Peyer's patch (tissue), 4 donors: ENCODE measurements at regions not wholly inside any gene's neighbourhood (a gene's known extent, or its start where the extent isn't known, plus 50 kb on each side); places are given as distances from the start of the nearest gene placed in this dataset.
"Not testable (repeated sequence)": the region's sequence is repeated elsewhere in the genome, so short reads cannot be mapped to it uniquely, and the experiment has no call there.

Source experiments
- DNase-seq, 3 donors: peaks; one replicate each; pipeline ENCODE4 v3.0.0-alpha.2; 2017 to 2019
- H3K27ac ChIP-seq, 4 donors: fragments of 200-600 bp; sonication (generic); one replicate each; pipeline ENCODE4 v1.5.1; 2016 to 2019
- H3K27me3 ChIP-seq, 2 donors: fragments of 200-600 bp; sonication (generic); one replicate each; pipeline ENCODE4 v1.5.1; 2019
- H3K36me3 ChIP-seq, 3 donors: fragments of 200-600 bp; sonication (generic); one replicate each; pipeline ENCODE4 v1.5.1; 2016 to 2019
- H3K4me1 ChIP-seq, 4 donors: fragments of 200-600 bp; sonication (generic); one replicate each; pipeline ENCODE4 v1.5.1; 2016 to 2019
- H3K4me3 ChIP-seq, 4 donors: fragments of 200-600 bp; sonication (generic); 1 replicate in 3 of 4; 2 replicates in 1 of 4; pipeline ENCODE4 v1.5.1; 2016 to 2019; ENCODE audit warnings: mild to moderate bottlenecking in 1 of 4
- H3K9me3 ChIP-seq, 4 donors: fragments of 200-600 bp; sonication (generic); one replicate each; pipeline ENCODE4 v1.5.1; 2016 to 2019; ENCODE audit warnings: mild to moderate bottlenecking in 1 of 4
- CTCF ChIP-seq, 6 experiments: fragments of 450-650 bp in 4 of 6; fragments of 200-600 bp in 2 of 6; sonication (generic) in 1 of 6; IDR thresholded peaks; one replicate each; pipeline ENCODE4 v1.5.1; 2017 to 2019; ENCODE audit warnings: antibody characterized with exemption in 6 of 6, mild to moderate bottlenecking in 3 of 6, moderate library complexity in 1 of 6
- POLR2A ChIP-seq, 2 donors: fragments of 450-650 bp; IDR thresholded peaks; one replicate each; pipeline ENCODE4 v1.5.1; 2017; ENCODE audit warnings: antibody characterized with exemption in 2 of 2, mild to moderate bottlenecking in 2 of 2, moderate library complexity in 2 of 2

- H3K9me3 ChIP-seq: no peaks in the 10 kb centered on the region
- H3K36me3 ChIP-seq: no peaks in the 10 kb centered on the region
- H3K4me3 ChIP-seq: no peak overlapping the region
- H3K27me3 ChIP-seq: no peaks in the 10 kb centered on the region
- no peak for TF ChIP-seq CTCF (IDR thresholded peaks at IDR 0.05)
- no peak for TF ChIP-seq POLR2A (IDR thresholded peaks at IDR 0.05)
- no peak for DNase-seq
- no peaks in the 10 kb centered on the region for H3K4me1 ChIP-seq
- H3K27ac ChIP-seq: no peak overlapping the region
Measured at GRCh38 chr11:112537026-112537425, 276.4 kb upstream of the PLET1 start.

GRCh38 chr11:112537846-112538330 lies 277.2 kb upstream of the PLET1 start:
- no peak for DNase-seq
- no peak for TF ChIP-seq CTCF (IDR thresholded peaks at IDR 0.05)
- TF ChIP-seq POLR2A (IDR thresholded peaks at IDR 0.05): no peak
- no peaks in the 10 kb centered on the region for H3K4me1 ChIP-seq

GRCh38 chr11:112538534-112539280 lies 278.0 kb upstream of the PLET1 start:
- H3K27ac ChIP-seq: no peak overlapping the region
- TF ChIP-seq POLR2A (IDR thresholded peaks at IDR 0.05) (no peak), CTCF (IDR thresholded peaks at IDR 0.05) (no peak)

More at GRCh38 chr11:112537846-112538330, 277.2 kb upstream of the PLET1 start:
- no peak overlapping the region for H3K4me3 ChIP-seq
- no peaks in the 10 kb centered on the region for H3K27me3 ChIP-seq
- no peak overlapping the region for H3K27ac ChIP-seq
- no peaks in the 10 kb centered on the region for H3K36me3 ChIP-seq
- H3K9me3 ChIP-seq: no peaks in the 10 kb centered on the region

GRCh38 chr11:112539281-112539555 lies 278.6 kb upstream of the PLET1 start:
- not testable (repeated sequence) for H3K9me3 ChIP-seq, H3K27ac ChIP-seq, DNase-seq, H3K4me1 ChIP-seq, H3K27me3 ChIP-seq, H3K36me3 ChIP-seq, H3K4me3 ChIP-seq

More at GRCh38 chr11:112538534-112539280, 278.0 kb upstream of the PLET1 start:
- no peaks in the 10 kb centered on the region for H3K36me3 ChIP-seq
- H3K4me3 ChIP-seq: no peak overlapping the region
- no peaks in the 10 kb centered on the region for H3K4me1 ChIP-seq
- no peak for DNase-seq
- H3K9me3 ChIP-seq: no peaks in the 10 kb centered on the region
- H3K27me3 ChIP-seq: no peaks in the 10 kb centered on the region

GRCh38 chr11:112539741-112540140 lies 279.1 kb upstream of the PLET1 start:
- DNase-seq: no peak
- H3K9me3 ChIP-seq: no peaks in the 10 kb centered on the region
- H3K4me1 ChIP-seq: no peaks in the 10 kb centered on the region
- H3K36me3 ChIP-seq: no peaks in the 10 kb centered on the region
- H3K27ac ChIP-seq: no peak overlapping the region
- H3K4me3 ChIP-seq: no peak overlapping the region
- H3K27me3 ChIP-seq: no peaks in the 10 kb centered on the region
- TF ChIP-seq POLR2A (IDR thresholded peaks at IDR 0.05) (no peak), CTCF (IDR thresholded peaks at IDR 0.05) (no peak)

GRCh38 chr11:112540261-112540660 lies 279.6 kb upstream of the PLET1 start:
- DNase-seq: no peak
- Histone ChIP-seq H3K27me3 (no peaks in the 10 kb centered on the region), H3K4me1 (no peaks in the 10 kb centered on the region), H3K36me3 (no peaks in the 10 kb centered on the region), H3K9me3 (no peaks in the 10 kb centered on the region), H3K4me3 (no peak overlapping the region), H3K27ac (no peak overlapping the region)
- TF ChIP-seq CTCF (IDR thresholded peaks at IDR 0.05): no peak
- TF ChIP-seq POLR2A (IDR thresholded peaks at IDR 0.05): no peak
